HepG2 (cell line): ENCODE measurements at regions not wholly inside any gene's neighbourhood (a gene's known extent, or its start where the extent isn't known, plus 50 kb on each side); places are given as distances from the start of the nearest gene placed in this dataset.
A peak's percentile ranks its signal among the peaks of the same experiment; 100 is the strongest.

ENCODE experiments used
- DDIT3 ChIP-seq: sonication (generic); formaldehyde crosslinking; IDR thresholded peaks from 2 replicates; pipeline ENCODE4 v1.4.0; 2020; ENCODE audit warnings: mild to moderate bottlenecking, missing genetic modification reagents
- ELF1 ChIP-seq: sonication (generic); formaldehyde crosslinking; IDR thresholded peaks from 2 replicates; pipeline ENCODE4 v1.4.0; 2020; ENCODE audit warnings: missing genetic modification reagents
- FOSL2 ChIP-seq: sonication (generic); formaldehyde crosslinking; IDR thresholded peaks from 2 replicates; pipeline ENCODE4 v1.4.0; 2020; ENCODE audit warnings: missing genetic modification reagents
- LCORL ChIP-seq, 2 experiments: fragments of 450-650 bp in 1 of 2; sonication (generic) in 1 of 2; formaldehyde crosslinking in 1 of 2; IDR thresholded peaks; 2 replicates each; pipeline versions ENCODE4 v1.5.0 to v1.6.1; 2017 to 2020; ENCODE audit warnings: antibody characterized with exemption in 1 of 2, missing genetic modification reagents in 1 of 2
- MXD4 ChIP-seq: IDR thresholded peaks from 2 replicates; pipeline ENCODE4 v1.6.1; 2016; ENCODE audit warnings: mild to moderate bottlenecking, missing biosample characterization, missing genetic modification reagents
- MZF1 ChIP-seq: sonication (generic); formaldehyde crosslinking; IDR thresholded peaks from 2 replicates; pipeline ENCODE4 v1.8.1; 2023; ENCODE audit warnings: mild to moderate bottlenecking, missing genetic modification reagents, borderline replicate concordance
- NR2C2 ChIP-seq: sonication (generic); formaldehyde crosslinking; IDR thresholded peaks from 2 replicates; pipeline ENCODE4 v1.4.0; 2020; ENCODE audit warnings: missing genetic modification reagents, mild to moderate bottlenecking, moderate library complexity, borderline replicate concordance
- PHF20 ChIP-seq: sonication (generic); formaldehyde crosslinking; IDR thresholded peaks from 2 replicates; pipeline ENCODE4 v1.5.0; 2020; ENCODE audit warnings: mild to moderate bottlenecking, missing genetic modification reagents
- RORA ChIP-seq: sonication (generic); formaldehyde crosslinking; IDR thresholded peaks from 2 replicates; pipeline ENCODE4 v1.5.0; 2020; ENCODE audit warnings: mild to moderate bottlenecking, missing genetic modification reagents, moderate library complexity
- SNAPC2 ChIP-seq: sonication (generic); formaldehyde crosslinking; IDR thresholded peaks from 2 replicates; pipeline ENCODE4 v1.8.1; 2022; ENCODE audit warnings: mild to moderate bottlenecking, missing genetic modification reagents
- ZBTB21 ChIP-seq: sonication (generic); formaldehyde crosslinking; IDR thresholded peaks from 2 replicates; pipeline ENCODE4 v1.4.0; 2020; ENCODE audit warnings: missing genetic modification reagents
- ZFP36 ChIP-seq: fragments of 150-350 bp; IDR thresholded peaks from 2 replicates; pipeline ENCODE4 v1.6.1; 2018; ENCODE audit warnings: borderline replicate concordance, low read length, low read depth; ENCODE audit not compliant: partially characterized antibody
- ZNF24 ChIP-seq: fragments of 450-650 bp; IDR thresholded peaks from 2 replicates; pipeline ENCODE4 v1.6.1; 2017; ENCODE audit warnings: antibody characterized with exemption, mild to moderate bottlenecking
- ZNF263 ChIP-seq: sonication (generic); formaldehyde crosslinking; IDR thresholded peaks from 2 replicates; pipeline ENCODE4 v1.4.0; 2020; ENCODE audit warnings: missing genetic modification reagents
- ZNF780A ChIP-seq: sonication (generic); formaldehyde crosslinking; IDR thresholded peaks from 2 replicates; pipeline ENCODE4 v1.8.0; 2022; ENCODE audit warnings: mild to moderate bottlenecking, missing genetic modification reagents, moderate library complexity
- ZSCAN22 ChIP-seq: sonication (generic); formaldehyde crosslinking; IDR thresholded peaks from 2 replicates; pipeline ENCODE4 v1.4.0; 2020; ENCODE audit warnings: mild to moderate bottlenecking, missing genetic modification reagents
- TF ChIP-seq, protein P1 (sequence below): sonication (generic); formaldehyde crosslinking; IDR thresholded peaks from 2 replicates; pipeline ENCODE4 v1.4.0; 2020; ENCODE audit warnings: missing genetic modification reagents
- TF ChIP-seq, protein P2 (sequence below): sonication (generic); formaldehyde crosslinking; IDR thresholded peaks from 2 replicates; pipeline ENCODE4 v1.4.0; 2020; ENCODE audit warnings: missing genetic modification reagents
- TF ChIP-seq, protein P3 (sequence below): sonication (generic); formaldehyde crosslinking; IDR thresholded peaks from 2 replicates; pipeline ENCODE4 v1.9.0; 2022; ENCODE audit warnings: missing genetic modification reagents, mild to moderate bottlenecking, borderline replicate concordance
- TF ChIP-seq, protein P4 (sequence below): sonication (generic); formaldehyde crosslinking; IDR thresholded peaks from 2 replicates; pipeline ENCODE4 v1.5.0; 2020; ENCODE audit warnings: mild to moderate bottlenecking, missing genetic modification reagents

- TF ChIP-seq SNAPC2 (no peak), ZFP36 (no peak), MZF1 (no peak), PHF20 (peak; percentile 64), FOSL2 (CRISPR knock-in tag) (peak; percentile 25; the same call in 1 of the 2 replicates), ZNF24 (no peak), ZBTB21 (CRISPR knock-in tag) (no peak; the same call in 1 of the 2 replicates), MXD4 (CRISPR knock-in tag) (peak; percentile 18; the same call in 1 of the 2 replicates), RORA (CRISPR knock-in tag) (no peak), ZSCAN22 (CRISPR knock-in tag) (no peak), NR2C2 (CRISPR knock-in tag) (0 out of 2 replicates have a peak, but pooled peaks have one; percentile 18), LCORL (IDR thresholded peaks at IDR 0.05) (no peak), LCORL (CRISPR knock-in tag; IDR thresholded peaks at IDR 0.05) (peak; percentile 11; the same call in 1 of the 2 replicates), DDIT3 (CRISPR knock-in tag) (no peak), ELF1 (peak; percentile 60), ZNF780A (CRISPR knock-in tag) (no peak), ZNF263 (0 out of 2 replicates have a peak, but pooled peaks have one; percentile 18)
- TF ChIP-seq, protein P1, sequence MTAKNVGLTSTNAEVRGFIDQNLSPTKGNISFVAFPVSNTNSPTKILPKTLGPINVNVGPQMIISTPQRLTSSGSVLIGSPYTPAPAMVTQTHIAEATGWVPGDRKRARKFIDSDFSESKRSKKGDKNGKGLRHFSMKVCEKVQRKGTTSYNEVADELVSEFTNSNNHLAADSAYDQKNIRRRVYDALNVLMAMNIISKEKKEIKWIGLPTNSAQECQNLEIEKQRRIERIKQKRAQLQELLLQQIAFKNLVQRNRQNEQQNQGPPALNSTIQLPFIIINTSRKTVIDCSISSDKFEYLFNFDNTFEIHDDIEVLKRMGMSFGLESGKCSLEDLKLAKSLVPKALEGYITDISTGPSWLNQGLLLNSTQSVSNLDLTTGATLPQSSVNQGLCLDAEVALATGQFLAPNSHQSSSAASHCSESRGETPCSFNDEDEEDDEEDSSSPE (CRISPR knock-in tag) = peak; percentile 79; the same call in 1 of the 2 replicates
- TF ChIP-seq, protein P2, sequence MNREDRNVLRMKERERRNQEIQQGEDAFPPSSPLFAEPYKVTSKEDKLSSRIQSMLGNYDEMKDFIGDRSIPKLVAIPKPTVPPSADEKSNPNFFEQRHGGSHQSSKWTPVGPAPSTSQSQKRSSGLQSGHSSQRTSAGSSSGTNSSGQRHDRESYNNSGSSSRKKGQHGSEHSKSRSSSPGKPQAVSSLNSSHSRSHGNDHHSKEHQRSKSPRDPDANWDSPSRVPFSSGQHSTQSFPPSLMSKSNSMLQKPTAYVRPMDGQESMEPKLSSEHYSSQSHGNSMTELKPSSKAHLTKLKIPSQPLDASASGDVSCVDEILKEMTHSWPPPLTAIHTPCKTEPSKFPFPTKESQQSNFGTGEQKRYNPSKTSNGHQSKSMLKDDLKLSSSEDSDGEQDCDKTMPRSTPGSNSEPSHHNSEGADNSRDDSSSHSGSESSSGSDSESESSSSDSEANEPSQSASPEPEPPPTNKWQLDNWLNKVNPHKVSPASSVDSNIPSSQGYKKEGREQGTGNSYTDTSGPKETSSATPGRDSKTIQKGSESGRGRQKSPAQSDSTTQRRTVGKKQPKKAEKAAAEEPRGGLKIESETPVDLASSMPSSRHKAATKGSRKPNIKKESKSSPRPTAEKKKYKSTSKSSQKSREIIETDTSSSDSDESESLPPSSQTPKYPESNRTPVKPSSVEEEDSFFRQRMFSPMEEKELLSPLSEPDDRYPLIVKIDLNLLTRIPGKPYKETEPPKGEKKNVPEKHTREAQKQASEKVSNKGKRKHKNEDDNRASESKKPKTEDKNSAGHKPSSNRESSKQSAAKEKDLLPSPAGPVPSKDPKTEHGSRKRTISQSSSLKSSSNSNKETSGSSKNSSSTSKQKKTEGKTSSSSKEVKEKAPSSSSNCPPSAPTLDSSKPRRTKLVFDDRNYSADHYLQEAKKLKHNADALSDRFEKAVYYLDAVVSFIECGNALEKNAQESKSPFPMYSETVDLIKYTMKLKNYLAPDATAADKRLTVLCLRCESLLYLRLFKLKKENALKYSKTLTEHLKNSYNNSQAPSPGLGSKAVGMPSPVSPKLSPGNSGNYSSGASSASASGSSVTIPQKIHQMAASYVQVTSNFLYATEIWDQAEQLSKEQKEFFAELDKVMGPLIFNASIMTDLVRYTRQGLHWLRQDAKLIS (CRISPR knock-in tag) = no peak
- TF ChIP-seq, protein P3, sequence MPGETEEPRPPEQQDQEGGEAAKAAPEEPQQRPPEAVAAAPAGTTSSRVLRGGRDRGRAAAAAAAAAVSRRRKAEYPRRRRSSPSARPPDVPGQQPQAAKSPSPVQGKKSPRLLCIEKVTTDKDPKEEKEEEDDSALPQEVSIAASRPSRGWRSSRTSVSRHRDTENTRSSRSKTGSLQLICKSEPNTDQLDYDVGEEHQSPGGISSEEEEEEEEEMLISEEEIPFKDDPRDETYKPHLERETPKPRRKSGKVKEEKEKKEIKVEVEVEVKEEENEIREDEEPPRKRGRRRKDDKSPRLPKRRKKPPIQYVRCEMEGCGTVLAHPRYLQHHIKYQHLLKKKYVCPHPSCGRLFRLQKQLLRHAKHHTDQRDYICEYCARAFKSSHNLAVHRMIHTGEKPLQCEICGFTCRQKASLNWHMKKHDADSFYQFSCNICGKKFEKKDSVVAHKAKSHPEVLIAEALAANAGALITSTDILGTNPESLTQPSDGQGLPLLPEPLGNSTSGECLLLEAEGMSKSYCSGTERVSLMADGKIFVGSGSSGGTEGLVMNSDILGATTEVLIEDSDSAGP (CRISPR knock-in tag) = 0 out of 2 replicates have a peak, but pooled peaks have one; percentile 28
- TF ChIP-seq, protein P4, sequence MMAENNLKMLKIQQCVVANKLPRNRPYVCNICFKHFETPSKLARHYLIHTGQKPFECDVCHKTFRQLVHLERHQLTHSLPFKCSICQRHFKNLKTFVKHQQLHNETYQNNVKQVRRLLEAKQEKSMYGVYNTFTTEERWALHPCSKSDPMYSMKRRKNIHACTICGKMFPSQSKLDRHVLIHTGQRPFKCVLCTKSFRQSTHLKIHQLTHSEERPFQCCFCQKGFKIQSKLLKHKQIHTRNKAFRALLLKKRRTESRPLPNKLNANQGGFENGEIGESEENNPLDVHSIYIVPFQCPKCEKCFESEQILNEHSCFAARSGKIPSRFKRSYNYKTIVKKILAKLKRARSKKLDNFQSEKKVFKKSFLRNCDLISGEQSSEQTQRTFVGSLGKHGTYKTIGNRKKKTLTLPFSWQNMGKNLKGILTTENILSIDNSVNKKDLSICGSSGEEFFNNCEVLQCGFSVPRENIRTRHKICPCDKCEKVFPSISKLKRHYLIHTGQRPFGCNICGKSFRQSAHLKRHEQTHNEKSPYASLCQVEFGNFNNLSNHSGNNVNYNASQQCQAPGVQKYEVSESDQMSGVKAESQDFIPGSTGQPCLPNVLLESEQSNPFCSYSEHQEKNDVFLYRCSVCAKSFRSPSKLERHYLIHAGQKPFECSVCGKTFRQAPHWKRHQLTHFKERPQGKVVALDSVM (CRISPR knock-in tag) = 0 out of 2 replicates have a peak, but pooled peaks have one; percentile 5
Measured at GRCh38 chr9:94166236-94166975, 82.1 kb downstream of the PTPDC1 start (continued).
